ENCODE measurements at regions not wholly inside any gene's neighbourhood (a gene's known extent, or its start where the extent isn't known, plus 50 kb on each side); places are given as distances from the start of the nearest gene placed in this dataset.
"Not testable (repeated sequence)": the region's sequence is repeated elsewhere in the genome, so short reads cannot be mapped to it uniquely, and the experiment has no call there.

DNA sequence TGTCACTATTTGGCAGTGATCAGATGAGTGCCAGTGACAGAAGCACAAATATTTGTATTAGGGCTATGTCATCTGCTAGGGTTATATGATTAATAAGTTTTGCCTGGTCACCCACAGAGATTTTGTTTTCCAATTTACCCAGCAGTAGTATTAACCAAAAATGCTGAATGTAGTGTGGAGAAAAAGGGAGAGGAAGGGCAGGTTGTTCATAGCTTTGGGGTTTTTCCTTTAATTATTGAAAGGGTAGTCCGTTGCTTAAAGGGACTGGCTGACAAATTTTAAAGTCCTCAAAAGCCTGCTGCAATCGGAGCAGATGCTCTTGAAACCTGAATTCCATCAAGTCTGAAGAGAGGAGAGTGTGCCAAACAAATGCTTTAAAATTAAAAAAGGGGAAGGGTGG lies 237.9 kb upstream of the CCDC196 start:
- no peaks in the 10 kb centered on the region for H3K9me3 ChIP-seq
- H3K27ac ChIP-seq, result no peak overlapping the region
- H3K4me1 ChIP-seq, result no peaks in the 10 kb centered on the region
- no peak for DNase-seq
- H3K36me3 ChIP-seq, result no peaks in the 10 kb centered on the region
- TF ChIP-seq POLR2A (IDR thresholded peaks at IDR 0.05), result no peak
- no peak for TF ChIP-seq CTCF (IDR thresholded peaks at IDR 0.05)
- H3K4me3 ChIP-seq, result no peak overlapping the region
- no peaks in the 10 kb centered on the region for H3K27me3 ChIP-seq

GRCh38 chr14:66249544-66249943 lies 236.6 kb upstream of the CCDC196 start:
- no peaks in the 10 kb centered on the region for H3K36me3 ChIP-seq
- no peak overlapping the region for H3K4me3 ChIP-seq
- DNase-seq, result no peak
- TF ChIP-seq CTCF (IDR thresholded peaks at IDR 0.05), result no peak
- TF ChIP-seq POLR2A (IDR thresholded peaks at IDR 0.05), result no peak
- no peaks in the 10 kb centered on the region for H3K9me3 ChIP-seq
- H3K27me3 ChIP-seq, result no peaks in the 10 kb centered on the region
- H3K27ac ChIP-seq, result no peak overlapping the region
- H3K4me1 ChIP-seq, result no peaks in the 10 kb centered on the region

DNA sequence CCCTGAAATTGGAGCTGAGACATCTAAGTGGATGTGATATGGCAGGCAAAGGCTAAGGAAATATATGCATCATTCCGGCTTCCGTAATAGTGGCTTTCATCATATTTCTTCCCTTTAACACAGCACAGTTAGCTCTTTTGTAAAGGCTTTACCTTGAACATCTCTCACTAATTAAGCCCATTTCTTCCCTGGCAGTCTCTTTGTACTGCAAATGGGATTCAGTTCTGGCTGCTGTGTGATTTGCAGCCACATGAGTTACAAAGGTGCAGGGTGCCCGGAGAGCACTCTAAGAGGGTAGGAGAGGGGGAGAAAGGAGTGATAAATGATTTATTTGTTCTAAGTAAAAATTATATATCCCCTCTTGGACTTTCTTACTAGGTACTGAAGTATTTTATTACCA lies 232.1 kb upstream of the CCDC196 start:
- Histone ChIP-seq H3K27me3 (no peaks in the 10 kb centered on the region), H3K27ac (no peak overlapping the region), H3K36me3 (no peaks in the 10 kb centered on the region), H3K9me3 (no peaks in the 10 kb centered on the region), H3K4me1 (peaks cover 0 to 3% (median 0%) of the 10 kb centered on the region in 4 donors), H3K4me3 (no peak overlapping the region)
- TF ChIP-seq CTCF (IDR thresholded peaks at IDR 0.05), result no peak
- TF ChIP-seq POLR2A (IDR thresholded peaks at IDR 0.05), result no peak
- no peak for DNase-seq

GRCh38 chr14:66268802-66269334 lies 217.3 kb upstream of the CCDC196 start:
- H3K36me3 ChIP-seq, result no peaks in the 10 kb centered on the region
- DNase-seq, result no peak
- H3K9me3 ChIP-seq, result no peaks in the 10 kb centered on the region
- no peaks in the 10 kb centered on the region for H3K27me3 ChIP-seq
- H3K27ac ChIP-seq, result no peak overlapping the region
- TF ChIP-seq POLR2A (IDR thresholded peaks at IDR 0.05) (no peak), CTCF (IDR thresholded peaks at IDR 0.05) (no peak)
- no peak overlapping the region for H3K4me3 ChIP-seq
- H3K4me1 ChIP-seq, result no peaks in the 10 kb centered on the region

DNA sequence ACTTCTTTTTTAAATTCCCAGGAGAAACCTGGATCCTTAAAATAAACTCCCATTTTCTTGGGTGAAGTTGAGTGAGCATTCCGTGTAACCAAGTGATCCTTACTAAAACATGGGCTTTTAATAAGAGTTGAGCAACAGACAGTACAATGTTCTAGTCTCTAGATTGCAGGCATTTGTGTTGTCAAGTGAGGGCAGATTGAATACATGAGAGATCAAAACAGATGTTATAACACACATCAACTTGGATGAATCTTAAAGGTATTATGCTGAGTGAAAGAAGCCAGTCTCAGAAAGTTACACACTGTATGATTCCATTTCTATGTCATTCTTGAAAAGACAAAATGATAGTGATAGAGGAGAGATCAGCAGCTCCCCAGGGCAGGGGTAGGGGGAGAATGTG lies 213.9 kb upstream of the CCDC196 start:
- Histone ChIP-seq H3K9me3 (no peaks in the 10 kb centered on the region), H3K4me1 (no peaks in the 10 kb centered on the region), H3K4me3 (no peak overlapping the region), H3K36me3 (no peaks in the 10 kb centered on the region), H3K27ac (no peak overlapping the region), H3K27me3 (no peaks in the 10 kb centered on the region)
- DNase-seq, result no peak
- TF ChIP-seq POLR2A (IDR thresholded peaks at IDR 0.05), result no peak
- TF ChIP-seq CTCF (IDR thresholded peaks at IDR 0.05), result no peak

GRCh38 chr14:66273261-66273832 lies 212.8 kb upstream of the CCDC196 start:
- H3K4me3 ChIP-seq, result no peak overlapping the region
- H3K27ac ChIP-seq, result no peak overlapping the region
- no peaks in the 10 kb centered on the region for H3K27me3 ChIP-seq
- no peak for DNase-seq
- no peaks in the 10 kb centered on the region for H3K9me3 ChIP-seq
- no peak for TF ChIP-seq POLR2A (IDR thresholded peaks at IDR 0.05)
- no peak for TF ChIP-seq CTCF (IDR thresholded peaks at IDR 0.05)
- H3K36me3 ChIP-seq, result no peaks in the 10 kb centered on the region
- no peaks in the 10 kb centered on the region for H3K4me1 ChIP-seq

GRCh38 chr14:66278418-66278817 lies 207.8 kb upstream of the CCDC196 start:
- not testable (repeated sequence) for DNase-seq, H3K36me3 ChIP-seq, H3K9me3 ChIP-seq, H3K4me3 ChIP-seq, H3K27me3 ChIP-seq, H3K27ac ChIP-seq, H3K4me1 ChIP-seq

Measured in Peyer's patch (tissue), 4 donors.